ENCODE measurements at regions not wholly inside any gene's neighbourhood (a gene's known extent, or its start where the extent isn't known, plus 50 kb on each side); places are given as distances from the start of the nearest gene placed in this dataset.

DNA sequence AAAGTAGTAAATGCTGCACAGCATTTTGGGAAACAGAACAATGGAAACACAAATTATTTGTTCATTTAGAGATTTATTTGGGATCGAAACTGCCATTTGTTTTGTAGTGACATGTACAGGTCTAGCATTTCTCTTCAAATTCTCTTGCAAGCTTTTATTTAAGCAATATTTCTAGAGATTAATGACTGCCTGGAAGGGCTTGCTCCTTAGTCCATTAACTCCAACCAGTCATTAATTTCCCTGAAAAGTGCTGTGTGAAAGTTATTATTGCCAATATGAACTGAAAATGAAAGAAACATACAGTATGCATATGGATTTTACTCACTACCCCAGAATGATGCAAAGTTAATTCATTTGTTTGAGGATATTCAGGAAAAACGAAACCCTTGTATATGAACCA is 1349.6 kb upstream of the FLRT2 start:
- DNase-seq = no peak

DNA sequence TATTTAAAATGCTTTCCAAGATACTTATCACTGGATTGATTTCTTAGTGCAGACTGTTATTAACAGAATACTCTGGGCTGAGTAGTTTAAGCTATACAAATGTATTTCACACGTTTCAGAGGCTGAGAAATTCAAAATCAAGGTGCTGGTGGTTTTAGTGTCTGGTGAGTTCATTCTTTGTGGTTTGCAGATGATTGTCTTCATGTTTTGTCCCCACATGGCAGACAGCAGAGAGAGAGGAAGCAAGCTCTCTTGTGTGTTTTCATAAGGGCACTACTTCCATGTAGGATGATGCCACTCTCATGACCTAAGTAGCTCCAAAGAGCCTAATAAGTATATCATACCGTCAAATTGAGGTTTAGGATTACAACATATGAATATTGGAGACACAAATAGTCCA is 1348.9 kb upstream of the FLRT2 start:
- DNase-seq = no peak

DNA sequence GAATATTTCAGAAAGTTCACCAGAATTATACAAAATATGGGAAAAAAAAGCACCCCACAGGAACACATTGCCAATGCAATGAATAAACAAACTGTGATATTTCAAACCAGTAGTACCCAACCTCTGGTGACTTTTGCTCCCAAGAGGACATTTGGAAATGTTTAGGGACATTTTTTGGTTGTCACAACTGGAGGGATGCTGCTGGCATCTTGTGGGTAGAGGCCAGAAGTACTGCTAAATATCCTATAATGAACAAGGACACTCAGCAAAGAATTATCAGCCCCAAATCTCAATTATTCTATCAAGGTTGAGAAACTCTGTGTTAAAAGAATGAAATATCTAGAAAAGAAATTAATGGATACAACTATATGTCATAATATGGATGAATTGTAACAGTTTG is 1334.4 kb upstream of the FLRT2 start:
- no peak for DNase-seq

DNA sequence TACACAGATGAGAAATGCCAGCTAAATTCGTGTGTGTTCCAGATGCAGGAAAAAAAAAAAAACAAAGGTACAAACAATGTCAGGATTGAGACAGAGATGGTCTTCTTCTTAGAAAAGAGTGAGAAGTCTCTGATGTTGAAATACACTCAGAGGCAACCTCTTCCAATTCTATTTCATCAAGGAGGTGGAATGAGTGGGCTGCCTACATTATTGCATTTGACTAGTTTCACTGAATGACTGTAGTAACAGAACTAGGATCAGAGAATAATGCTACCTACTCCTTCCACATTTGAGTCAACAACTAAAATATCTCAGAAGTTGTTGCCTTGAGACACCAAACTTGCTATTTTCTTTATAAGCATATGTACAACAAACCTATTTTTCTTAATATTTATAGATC is 1332.2 kb upstream of the FLRT2 start:
- DNase-seq = no peak

DNA sequence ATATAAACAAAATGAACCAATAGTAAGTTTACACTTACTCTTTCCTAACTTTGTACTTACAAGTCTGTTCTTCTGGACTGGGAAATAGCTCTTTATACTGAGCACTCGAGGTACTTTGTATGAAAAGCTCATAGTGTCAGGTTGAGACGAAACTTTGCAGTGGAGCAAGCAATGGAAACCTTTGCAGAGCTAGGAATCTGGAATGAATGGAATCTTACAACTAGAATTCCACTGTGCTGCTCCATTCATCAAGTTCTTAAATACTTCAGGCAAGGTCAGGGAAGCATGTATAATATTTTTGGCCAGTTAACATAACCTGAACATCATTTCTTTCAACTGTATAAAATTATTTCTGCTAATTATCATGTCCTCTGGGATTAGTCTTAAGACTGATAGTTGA is 1327.5 kb upstream of the FLRT2 start:
- no peak for DNase-seq

DNA sequence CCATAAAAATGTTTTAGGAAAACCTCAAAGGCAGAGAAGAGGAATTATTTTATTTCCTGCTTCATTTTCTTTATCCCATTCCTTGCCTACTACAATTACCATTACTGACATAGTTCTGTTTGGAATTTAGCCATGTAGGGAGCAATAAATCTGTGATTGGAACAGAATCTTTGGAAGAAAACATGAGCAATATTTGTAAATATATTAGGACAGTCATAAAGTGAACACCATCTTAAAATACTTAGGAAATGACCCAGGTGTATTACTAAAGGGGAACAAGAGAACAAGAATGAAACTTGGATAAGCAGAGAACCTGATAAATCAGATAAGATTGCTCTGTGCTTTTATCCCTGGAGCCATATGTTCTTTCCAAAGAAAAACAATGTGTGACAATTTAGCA is 1326.0 kb upstream of the FLRT2 start:
- DNase-seq = no peak

DNA sequence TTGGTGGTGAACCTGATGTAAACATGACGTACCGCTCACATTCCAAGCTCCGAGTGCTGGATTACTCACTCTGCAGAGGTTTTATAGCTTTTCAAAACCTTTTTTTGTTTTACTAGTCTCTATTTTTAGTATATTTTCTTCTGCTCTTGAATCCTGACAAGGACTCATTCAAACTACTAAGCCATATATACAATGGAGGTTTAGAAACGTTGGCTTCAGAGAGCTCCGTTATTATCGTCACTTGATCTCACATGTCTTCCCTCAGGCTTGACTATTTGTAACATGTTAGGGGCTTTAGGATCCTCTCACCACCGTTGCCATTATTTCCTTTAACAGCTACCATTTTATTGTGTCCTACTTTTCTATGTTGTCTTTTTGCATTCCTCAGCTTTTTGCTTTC is 1321.5 kb upstream of the FLRT2 start:
- no peak for DNase-seq

DNA sequence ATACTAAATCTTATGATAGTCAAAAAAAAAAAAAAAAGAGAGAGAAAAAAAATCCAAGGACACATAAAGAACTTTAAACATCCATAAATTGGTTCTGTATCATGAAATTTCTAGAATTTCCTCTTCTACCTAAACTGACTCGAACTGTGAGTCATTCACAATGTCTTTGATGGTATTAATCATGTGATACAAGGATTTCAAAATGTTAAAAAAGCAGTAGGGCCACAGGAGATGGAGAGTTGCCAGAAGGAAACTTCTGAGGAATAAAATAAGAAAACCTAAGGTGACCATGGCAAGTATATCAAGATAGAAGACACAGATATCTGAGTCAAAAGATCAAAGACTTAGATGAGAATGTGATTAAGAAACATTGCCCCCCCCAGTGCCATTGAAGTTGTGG is 1320.9 kb upstream of the FLRT2 start:
- no peak for DNase-seq

DNA sequence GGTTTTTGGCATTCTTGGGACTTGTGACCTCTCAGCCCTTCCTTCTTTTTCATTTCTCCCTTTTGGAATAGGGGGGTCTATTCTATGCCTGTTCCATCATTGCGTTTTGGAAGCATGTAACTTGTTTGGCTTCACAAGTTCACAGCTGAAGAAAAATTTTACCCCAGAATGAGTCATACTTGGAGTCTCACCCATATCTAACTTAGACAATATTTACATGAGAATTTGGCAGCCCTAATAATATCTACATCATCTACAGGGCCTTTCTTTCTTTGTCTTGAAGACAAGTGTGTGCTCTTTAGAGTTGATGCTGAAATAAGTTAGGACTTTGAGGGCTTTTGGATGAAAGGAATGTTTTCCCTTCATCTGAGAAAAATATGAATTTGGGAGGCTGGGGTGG is 1312.9 kb upstream of the FLRT2 start:
- DNase-seq = no peak

DNA sequence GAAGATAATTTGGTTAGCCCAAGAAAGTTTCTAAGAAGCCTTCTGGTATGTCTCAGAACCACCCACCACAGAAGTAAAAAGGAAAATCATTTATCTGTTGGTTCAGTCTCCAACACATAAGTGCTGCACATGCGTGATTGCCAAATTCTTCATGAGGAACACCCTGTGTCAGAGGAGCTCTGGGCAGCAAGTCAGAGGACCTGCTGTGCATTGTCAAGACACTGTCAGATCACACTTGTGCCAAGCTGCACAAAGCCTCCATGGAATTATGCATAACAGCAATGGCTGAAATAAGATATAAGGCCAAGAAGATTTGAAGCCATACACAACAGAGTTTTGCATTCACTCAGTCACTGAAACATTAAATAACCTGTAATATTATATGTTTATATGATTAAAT is 1304.7 kb upstream of the FLRT2 start:
- DNase-seq = no peak

DNA sequence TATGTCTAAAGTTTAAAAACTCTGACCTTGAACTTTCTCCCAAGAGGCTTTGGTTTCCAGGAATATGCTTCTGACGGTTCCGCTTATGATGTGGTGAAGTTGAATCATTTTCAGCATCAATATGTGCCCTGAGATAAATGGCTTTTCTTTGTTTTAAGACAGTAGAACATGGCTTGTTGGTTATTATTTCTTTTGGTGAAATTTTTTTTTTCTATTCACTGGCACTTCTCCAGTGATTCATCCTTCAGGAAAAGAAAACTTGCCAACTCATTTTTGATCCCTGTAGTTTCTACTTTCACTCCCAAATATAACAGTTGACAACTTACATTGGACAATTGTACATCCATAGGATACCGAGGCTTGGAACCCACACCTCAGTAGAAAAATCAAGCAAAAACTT is 1301.2 kb upstream of the FLRT2 start:
- no peak for DNase-seq

DNA sequence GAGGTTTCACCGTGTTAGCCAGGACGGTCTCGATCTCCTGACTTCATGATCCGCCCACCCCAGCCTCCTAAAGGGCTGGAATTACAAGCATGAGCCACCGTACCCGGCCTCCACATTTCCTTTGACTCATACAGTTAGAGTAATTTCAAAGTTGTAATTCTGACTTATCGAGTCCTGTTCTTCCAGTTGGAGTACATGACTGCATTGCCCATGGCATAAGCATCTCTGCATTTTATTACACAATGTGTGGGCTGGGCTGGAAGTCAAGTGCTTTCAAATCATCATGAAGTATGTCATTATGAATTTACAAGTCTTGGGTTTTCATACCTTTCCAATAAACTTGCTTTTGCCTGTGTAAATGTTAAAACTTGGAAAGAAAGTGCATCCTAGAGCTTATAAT is 1295.7 kb upstream of the FLRT2 start:
- DNase-seq = no peak

DNA sequence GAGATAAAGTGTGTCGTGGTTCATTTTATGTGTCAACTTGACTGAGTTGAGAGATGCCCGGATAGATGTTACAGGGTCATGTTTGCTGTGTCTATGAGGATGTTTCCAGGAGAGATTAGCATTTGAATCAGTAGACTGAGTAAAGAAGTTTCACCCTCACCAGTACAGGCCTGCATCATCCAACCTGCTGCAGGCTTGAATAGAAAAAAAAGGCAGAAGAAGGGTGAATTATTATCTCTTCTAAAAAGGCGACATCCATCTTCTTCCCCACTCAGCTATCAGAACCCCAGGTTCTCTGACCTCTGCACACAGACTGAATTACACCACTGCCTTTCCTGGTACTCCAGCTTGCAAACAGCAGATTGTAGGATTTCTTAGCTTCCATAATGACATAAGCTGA is 1293.7 kb upstream of the FLRT2 start:
- no peak for DNase-seq

DNA sequence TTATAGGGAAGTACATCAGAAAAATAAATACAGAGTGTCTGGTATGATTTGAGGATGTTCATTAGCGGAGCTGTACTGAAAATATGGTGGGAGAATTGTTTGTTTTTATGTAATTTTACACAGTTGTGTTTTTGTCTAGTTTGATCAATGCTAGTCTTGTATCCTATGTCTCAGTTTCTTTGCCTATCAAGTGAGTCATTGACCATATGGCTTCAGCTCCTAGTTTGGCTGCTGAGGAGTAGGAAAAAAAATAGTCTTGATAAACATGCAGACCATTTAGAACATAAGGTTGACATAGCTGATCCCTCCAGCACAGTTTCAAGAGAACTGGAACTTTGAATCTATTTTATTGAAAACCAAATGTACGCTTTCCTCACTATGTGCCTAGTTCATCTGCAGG is 1292.1 kb upstream of the FLRT2 start:
- DNase-seq = no peak

DNA sequence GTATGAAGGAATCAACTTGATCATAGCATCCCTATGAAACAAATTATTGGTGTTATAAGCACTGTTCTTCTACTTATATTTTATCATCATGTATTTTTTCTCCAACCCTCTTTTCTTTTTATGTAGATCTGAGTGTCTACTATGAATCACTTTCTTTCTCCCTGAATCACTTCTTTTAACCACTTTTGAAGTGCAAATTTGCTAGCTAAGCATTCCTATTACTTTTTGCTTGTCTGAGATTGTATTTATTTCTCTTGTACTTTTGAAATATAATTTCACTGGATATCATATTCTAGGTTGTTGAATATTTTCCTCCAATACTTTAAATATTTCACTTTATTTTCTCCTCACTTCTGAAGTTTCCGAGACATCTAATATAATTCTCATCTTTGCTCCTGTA is 1282.3 kb upstream of the FLRT2 start:
- DNase-seq = no peak

DNA sequence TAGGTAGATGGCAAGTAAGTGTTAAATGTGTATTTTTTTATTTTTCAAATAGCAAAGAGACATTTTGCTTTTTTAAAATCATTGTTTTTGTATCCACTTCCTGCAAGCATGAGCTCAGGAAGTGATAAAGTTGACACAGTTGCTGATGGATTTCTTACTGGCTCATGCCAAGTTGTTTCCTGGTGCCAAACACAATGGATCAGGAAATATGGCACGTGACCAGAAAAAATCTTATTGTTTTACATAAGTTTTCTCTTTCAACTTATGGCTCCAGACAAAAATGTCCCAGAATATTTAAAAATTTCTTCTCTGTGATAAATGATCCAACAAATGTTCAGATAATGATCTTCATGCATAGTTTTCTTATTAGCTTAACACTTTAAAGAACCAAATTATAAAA is 1279.1 kb upstream of the FLRT2 start:
- DNase-seq = no peak

DNA sequence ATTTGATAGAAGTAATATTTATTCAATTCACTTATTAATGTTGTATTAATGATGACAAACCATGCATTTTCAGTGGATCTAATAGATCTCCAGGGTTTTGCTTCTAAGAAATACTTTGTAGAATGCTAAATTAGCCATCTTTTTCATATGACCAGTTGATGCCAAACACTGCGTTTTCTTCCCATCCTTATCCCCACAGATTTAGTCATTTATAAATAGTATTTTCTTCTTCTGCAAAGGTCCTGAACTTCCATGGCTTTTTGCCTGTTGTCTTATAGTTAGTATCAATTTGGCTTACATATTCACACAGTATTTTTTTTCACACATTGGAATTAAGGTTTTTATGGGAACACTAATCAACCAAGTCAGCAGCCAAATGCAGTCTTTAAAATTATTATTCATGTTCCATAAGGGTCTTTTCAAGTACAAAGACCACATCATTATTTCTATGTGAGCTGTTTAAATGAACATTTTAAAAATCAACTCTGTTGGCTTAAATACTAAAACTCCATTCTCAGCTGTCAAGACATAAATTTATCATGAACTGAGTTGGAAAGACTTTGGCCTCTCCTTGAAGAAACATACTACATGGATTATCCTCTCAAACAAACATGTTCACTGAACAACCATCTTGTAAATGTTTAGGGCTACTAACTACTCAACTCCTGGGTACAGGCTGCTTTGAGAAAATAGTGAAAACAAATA is 1278.4 kb upstream of the FLRT2 start:
- no peak for DNase-seq

DNA sequence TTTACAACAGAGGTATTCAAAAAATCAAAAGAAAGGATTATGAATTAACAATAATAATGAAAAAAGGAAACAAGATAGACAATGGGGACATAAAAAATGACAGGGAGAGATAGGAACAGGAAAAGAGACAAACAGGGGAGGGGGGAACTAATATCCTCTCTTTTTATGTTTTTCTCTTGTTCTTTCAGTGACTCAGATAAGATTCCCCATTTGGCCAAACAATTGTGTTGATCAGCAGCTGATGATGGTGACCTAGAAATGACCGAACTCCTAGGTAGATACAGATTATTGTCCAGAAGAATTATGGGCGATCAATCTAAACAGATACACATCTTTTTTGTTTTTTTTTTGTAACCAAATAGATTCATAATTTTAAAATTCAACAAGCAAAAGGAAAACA is 1277.2 kb upstream of the FLRT2 start:
- DNase-seq = no peak

DNA sequence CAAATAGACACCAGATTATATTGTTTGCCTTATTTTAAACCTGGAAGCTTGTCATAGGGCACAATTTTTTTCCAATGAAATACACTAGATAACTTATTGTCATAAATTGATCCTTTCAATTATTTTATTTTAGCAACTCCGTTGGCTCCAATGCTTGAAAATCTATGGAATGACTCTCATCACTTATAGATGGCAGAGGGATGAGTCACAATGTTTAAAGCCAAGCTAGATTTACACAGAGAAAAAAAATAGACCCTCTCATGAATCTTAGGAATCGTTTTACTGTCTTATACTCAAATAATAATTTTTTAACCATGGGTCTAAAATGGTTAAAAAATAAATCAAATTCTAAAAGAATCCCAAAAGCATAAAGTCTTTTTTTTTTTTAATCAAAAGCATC is 1276.6 kb upstream of the FLRT2 start:
- DNase-seq = no peak

DNA sequence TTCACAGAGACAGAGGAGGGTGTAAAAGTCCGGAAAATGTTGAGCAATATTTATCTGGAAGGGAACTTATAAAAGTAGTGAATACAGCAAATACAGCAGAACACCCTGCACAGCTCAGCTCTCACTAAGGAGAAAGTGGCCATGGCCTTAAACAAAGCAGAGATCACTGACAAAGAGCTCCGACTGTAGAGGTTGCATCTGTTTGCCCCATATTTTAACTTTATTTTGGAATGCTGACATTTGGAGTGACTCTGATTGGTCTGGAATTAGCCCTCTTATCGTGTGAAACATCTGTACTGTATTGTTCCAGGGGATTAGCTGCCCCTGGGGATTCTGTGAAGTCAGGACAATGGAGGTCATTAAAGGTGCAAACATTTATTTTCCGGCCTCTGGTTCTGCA is 1275.7 kb upstream of the FLRT2 start:
- DNase-seq = no peak

DNA sequence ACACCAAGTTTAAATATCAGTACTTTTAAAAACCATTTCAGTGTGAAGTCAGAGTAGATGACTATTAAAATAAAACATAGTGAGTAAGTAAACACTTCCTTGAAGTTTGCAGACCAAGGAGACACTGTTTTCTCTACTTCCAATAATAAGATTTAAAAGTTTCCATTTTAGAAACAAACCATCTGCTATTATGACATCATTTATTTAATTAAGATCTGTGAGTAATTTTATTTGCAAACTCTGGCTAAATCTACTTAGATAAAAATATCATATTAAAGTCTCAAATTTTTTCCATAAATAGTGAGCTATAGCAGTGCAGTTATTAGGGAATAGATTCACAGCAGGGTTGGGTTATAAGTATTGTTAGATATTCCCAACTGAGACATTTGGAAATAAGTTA is 1267.0 kb upstream of the FLRT2 start:
- DNase-seq = no peak

DNA sequence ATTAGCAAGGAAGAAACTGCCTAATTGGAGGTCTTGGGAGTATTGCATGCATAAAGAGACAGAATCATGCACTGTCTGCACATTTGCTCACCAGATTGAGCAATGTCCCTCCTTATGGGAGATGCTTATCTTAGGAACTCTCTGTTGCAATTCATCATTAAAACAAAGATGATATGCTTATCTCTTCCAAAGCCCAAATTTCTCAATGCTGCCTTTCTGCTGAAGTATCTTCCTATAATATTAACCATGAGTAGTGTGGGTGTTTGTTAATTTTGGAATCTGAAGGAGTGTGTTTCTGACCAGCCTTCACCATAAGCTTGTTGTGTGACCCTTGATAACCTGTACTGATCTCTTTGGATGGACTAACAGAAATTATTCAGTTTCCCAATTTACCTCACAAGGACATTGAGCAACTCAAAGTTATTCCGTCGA is 1257.6 kb upstream of the FLRT2 start:
- DNase-seq = no peak

DNA sequence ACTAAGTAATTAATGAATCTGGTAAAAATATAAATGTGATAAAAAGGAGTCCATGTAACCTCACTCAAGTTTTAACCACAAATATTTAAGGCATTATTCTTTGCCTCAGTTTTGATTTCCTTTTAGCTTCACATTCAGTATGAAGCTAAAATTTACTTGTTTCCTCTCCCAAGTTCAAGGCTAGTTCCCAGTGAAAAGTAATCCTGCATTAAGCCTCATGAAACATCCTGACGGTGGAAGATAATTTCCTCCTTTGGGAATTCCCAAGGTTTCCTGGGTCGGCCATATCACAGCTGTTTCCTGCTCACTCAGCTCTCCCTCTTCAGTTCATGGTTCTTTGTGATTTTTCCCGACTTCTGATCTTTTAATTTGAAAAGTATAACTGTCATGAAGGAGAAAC is 1256.8 kb upstream of the FLRT2 start:
- no peak for DNase-seq

DNA sequence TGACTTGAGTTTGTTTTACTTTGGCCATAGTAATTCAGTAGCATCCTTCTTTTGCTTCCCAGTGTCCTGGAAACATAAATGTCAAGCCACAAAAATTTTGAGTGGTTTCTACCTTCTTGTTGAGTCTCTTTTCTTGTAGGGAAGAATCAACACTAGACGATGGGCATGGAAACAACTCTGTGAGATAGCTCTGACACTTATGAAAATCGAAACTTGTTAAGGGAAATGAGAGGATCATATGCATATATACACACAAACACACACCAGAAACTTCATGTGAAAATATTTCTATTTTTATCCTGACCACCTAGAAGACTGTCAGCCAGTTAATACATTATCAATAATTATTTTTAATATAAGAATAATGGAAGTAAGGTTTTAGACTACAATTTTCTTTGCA is 1247.3 kb upstream of the FLRT2 start:
- no peak for DNase-seq

DNA sequence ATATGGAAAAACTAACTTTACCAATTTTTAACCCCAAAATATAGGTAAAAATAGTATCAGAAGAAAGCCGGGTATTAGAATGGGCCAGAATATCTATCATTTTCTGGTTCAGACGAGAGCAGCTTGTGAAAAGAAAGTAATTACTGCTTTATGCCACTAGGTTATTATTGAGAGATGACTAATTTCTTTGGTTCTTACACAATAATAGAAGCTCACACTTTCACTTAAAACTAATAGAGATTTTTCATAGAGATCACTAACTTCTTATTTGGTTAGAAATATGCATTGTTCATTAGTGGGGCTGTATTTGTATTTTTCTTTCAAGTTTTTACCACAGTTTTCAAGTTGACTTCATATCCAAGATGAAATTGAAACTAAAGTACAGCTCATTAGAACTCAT is 1241.2 kb upstream of the FLRT2 start:
- DNase-seq = no peak

DNA sequence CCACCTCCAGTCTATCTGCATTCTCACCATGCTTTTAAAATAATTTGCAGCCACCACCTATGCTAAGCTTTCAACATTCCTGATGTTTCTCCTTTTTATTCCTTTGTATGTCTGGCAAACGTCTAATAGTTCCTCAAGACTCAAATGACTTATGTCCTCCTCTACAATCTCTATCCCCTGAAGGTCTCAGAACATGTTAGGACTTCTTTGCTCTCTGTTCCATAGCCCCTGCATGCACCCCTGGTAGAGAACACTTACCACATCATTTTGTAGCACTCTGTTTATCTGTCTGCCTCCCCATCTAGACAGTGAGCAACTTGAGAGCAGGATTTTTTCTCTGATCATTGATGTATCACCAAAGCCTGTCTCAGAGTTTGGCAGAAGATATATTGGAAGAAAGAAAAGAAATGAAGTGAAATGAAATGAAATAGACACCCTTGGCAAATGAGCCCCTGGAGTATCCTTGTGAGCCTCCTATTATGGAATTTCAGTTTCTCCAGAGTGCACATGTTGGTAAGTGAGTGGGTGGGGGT is 1231.2 kb upstream of the FLRT2 start:
- no peak for DNase-seq

Measured in NCI-H1048 (cell line).